Breast epithelium (tissue), 4 donors: ENCODE measurements at regions not wholly inside any gene's neighbourhood (a gene's known extent, or its start where the extent isn't known, plus 50 kb on each side); places are given as distances from the start of the nearest gene placed in this dataset.

Experiments used
- DNase-seq, 2 donors: peaks; one replicate each; pipeline ENCODE4 v3.0.0-alpha.2; 2019; ENCODE audit warnings: low spot score in 2 of 2
- H3K27ac ChIP-seq, 2 donors: fragments of 200-600 bp; sonication (generic) in 1 of 2; one replicate each; pipeline ENCODE4 v1.5.1; 2016 to 2019; ENCODE audit warnings: mild to moderate bottlenecking in 1 of 2
- H3K27me3 ChIP-seq, 2 donors: fragments of 200-600 bp; sonication (generic) in 1 of 2; one replicate each; pipeline versions ENCODE4 v1.5.1 to v1.6.0; 2017 to 2019; ENCODE audit warnings: control low read depth in 1 of 2, mild to moderate bottlenecking in 1 of 2
- H3K36me3 ChIP-seq: fragments of 200-600 bp; one replicate; pipeline ENCODE4 v1.5.1; 2019
- H3K4me1 ChIP-seq, 2 donors: fragments of 200-600 bp; sonication (generic); one replicate each; pipeline ENCODE4 v1.5.1; 2016 to 2019; ENCODE audit warnings: control low read depth in 1 of 2
- H3K4me3 ChIP-seq, 3 donors: fragments of 200-600 bp; sonication (generic); 1 replicate in 2 of 3; 2 replicates in 1 of 3; pipeline ENCODE4 v1.5.1; 2016 to 2019; ENCODE audit warnings: mild to moderate bottlenecking in 3 of 3, moderate library complexity in 2 of 3
- H3K9me3 ChIP-seq, 2 donors: fragments of 200-600 bp; sonication (generic) in 1 of 2; one replicate each; pipeline ENCODE4 v1.5.1; 2016 to 2019; ENCODE audit warnings: control low read depth in 1 of 2
- CTCF ChIP-seq, 3 donors: fragments of 450-650 bp; IDR thresholded peaks; one replicate each; pipeline ENCODE4 v1.5.1; 2016 to 2017; ENCODE audit warnings: antibody characterized with exemption in 3 of 3, mild to moderate bottlenecking in 3 of 3, moderate library complexity in 3 of 3
- POLR2A ChIP-seq: fragments of 450-650 bp; IDR thresholded peaks from one replicate; pipeline ENCODE4 v1.6.1; 2016; ENCODE audit warnings: antibody characterized with exemption, mild to moderate bottlenecking, moderate library complexity
- POLR2AphosphoS5 ChIP-seq, 3 donors: sonication (generic); formaldehyde crosslinking; IDR thresholded peaks; one replicate each; pipeline ENCODE4 v1.6.1; 2017; ENCODE audit warnings: antibody characterized with exemption in 3 of 3
- intact Hi-C: fragments of 100-400 bp; cut with DNase I; formaldehyde crosslinking; loops from one replicate; pipeline ENCODE4 v1.15.1; 2023; ENCODE audit warnings: low total_unique reads

- intact Hi-C loops, result no loop called here
- Histone ChIP-seq H3K27me3 (no peaks in the 10 kb centered on the region), H3K4me3 (peak overlapping the region in 1 of 3 donors; percentile 12), H3K9me3 (no peaks in the 10 kb centered on the region), H3K36me3 (no peaks in the 10 kb centered on the region), H3K4me1 (no peaks in the 10 kb centered on the region), H3K27ac (peak overlapping the region; percentile 78 to 80)
- no peak for DNase-seq
- TF ChIP-seq POLR2AphosphoS5 (IDR thresholded peaks at IDR 0.05) (no peak), CTCF (IDR thresholded peaks at IDR 0.05) (no peak), POLR2A (no peak)
Measured at GRCh38 chr3:42024591-42025351, 62.9 kb upstream of the ULK4 start.

- H3K36me3 ChIP-seq, result no peaks in the 10 kb centered on the region
- no peak for DNase-seq
- no peak overlapping the region for H3K27ac ChIP-seq
- no peaks in the 10 kb centered on the region for H3K27me3 ChIP-seq
- intact Hi-C loops, result no loop called here
- H3K4me1 ChIP-seq, result no peaks in the 10 kb centered on the region
- no peak overlapping the region for H3K4me3 ChIP-seq
- TF ChIP-seq POLR2AphosphoS5 (IDR thresholded peaks at IDR 0.05) (no peak), POLR2A (no peak), CTCF (IDR thresholded peaks at IDR 0.05) (no peak)
- no peaks in the 10 kb centered on the region for H3K9me3 ChIP-seq
Measured at GRCh38 chr3:42023380-42023779, 61.5 kb upstream of the ULK4 start.

GRCh38 chr3:42022355-42022754 is 60.5 kb upstream of the ULK4 start:
- intact Hi-C loops, result no loop called here
- TF ChIP-seq CTCF (IDR thresholded peaks at IDR 0.05) (no peak), POLR2A (no peak), POLR2AphosphoS5 (IDR thresholded peaks at IDR 0.05) (no peak)
- H3K36me3 ChIP-seq, result no peaks in the 10 kb centered on the region
- no peaks in the 10 kb centered on the region for H3K9me3 ChIP-seq
- no peaks in the 10 kb centered on the region for H3K4me1 ChIP-seq
- no peaks in the 10 kb centered on the region for H3K27me3 ChIP-seq
- DNase-seq, result no peak
- no peak overlapping the region for H3K27ac ChIP-seq
- no peak overlapping the region for H3K4me3 ChIP-seq

GRCh38 chr3:42020684-42021307 is 58.9 kb upstream of the ULK4 start:
- H3K27ac ChIP-seq, result peak overlapping the region; percentile 29 to 67
- H3K9me3 ChIP-seq, result no peaks in the 10 kb centered on the region
- DNase-seq, result no peak
- no peak for TF ChIP-seq CTCF (IDR thresholded peaks at IDR 0.05)
- no peak for TF ChIP-seq POLR2AphosphoS5 (IDR thresholded peaks at IDR 0.05)
- TF ChIP-seq POLR2A, result no peak
- no peaks in the 10 kb centered on the region for H3K36me3 ChIP-seq
- intact Hi-C loops, result no loop called here
- H3K4me1 ChIP-seq, result no peaks in the 10 kb centered on the region
- no peak overlapping the region for H3K4me3 ChIP-seq
- H3K27me3 ChIP-seq, result no peaks in the 10 kb centered on the region

GRCh38 chr3:42019953-42020260 is 58.0 kb upstream of the ULK4 start:
- peak overlapping the region; percentile 29 to 68 for H3K27ac ChIP-seq
- intact Hi-C loops, result loop anchor here (10.0 kb wide), 1 partner anchor 75 kb away; the partner anchor contains the start of gene TRAK1
- H3K27me3 ChIP-seq, result no peaks in the 10 kb centered on the region

More at GRCh38 chr3:42019953-42020260, 58.0 kb upstream of the ULK4 start:
- no peaks in the 10 kb centered on the region for H3K36me3 ChIP-seq
- no peak for DNase-seq
- H3K4me1 ChIP-seq, result no peaks in the 10 kb centered on the region
- H3K4me3 ChIP-seq, result no peak overlapping the region
- TF ChIP-seq POLR2AphosphoS5 (IDR thresholded peaks at IDR 0.05), result no peak
- TF ChIP-seq CTCF (IDR thresholded peaks at IDR 0.05), result no peak
- no peak for TF ChIP-seq POLR2A
- no peaks in the 10 kb centered on the region for H3K9me3 ChIP-seq
